HG03378 (cell line): ENCODE measurements at regions not wholly inside any gene's neighbourhood (a gene's known extent, or its start where the extent isn't known, plus 50 kb on each side); places are given as distances from the start of the nearest gene placed in this dataset.
A peak's percentile ranks its signal among the peaks of the same experiment; 100 is the strongest.
"Not testable (repeated sequence)": the region's sequence is repeated elsewhere in the genome, so short reads cannot be mapped to it uniquely, and the experiment has no call there.

Experiments
- ATAC-seq: cut with Tn5 transposase; IDR thresholded peaks from one replicate; pipeline ENCODE4 v1.9.1; 2021; ENCODE audit warnings: mild to moderate bottlenecking, moderate library complexity; ENCODE audit not compliant: unreplicated experiment

GRCh38 chr5:35561396-35561795 is 56.3 kb upstream of the SPEF2 start:
- ATAC-seq, result no peak

GRCh38 chr5:35557748-35558147 is 59.9 kb upstream of the SPEF2 start:
- no peak for ATAC-seq

- no peak for ATAC-seq
Observed at GRCh38 chr5:35557199-35557598, 60.5 kb upstream of the SPEF2 start.

GRCh38 chr5:35554016-35554415 is 63.6 kb upstream of the SPEF2 start:
- no peak for ATAC-seq

GRCh38 chr5:35545190-35545589 is 72.5 kb upstream of the SPEF2 start:
- ATAC-seq, result no peak

GRCh38 chr5:35543408-35543807 is 74.3 kb upstream of the SPEF2 start:
- no peak for ATAC-seq

GRCh38 chr5:35540002-35540401 is 77.7 kb upstream of the SPEF2 start:
- no peak for ATAC-seq

- no peak for ATAC-seq
Observed at GRCh38 chr5:35538198-35538931, 79.3 kb upstream of the SPEF2 start.

GRCh38 chr5:35533156-35533555 is 84.5 kb upstream of the SPEF2 start:
- ATAC-seq, result no peak

- ATAC-seq, result not testable (repeated sequence)
Observed at GRCh38 chr5:35531553-35531952, 86.1 kb upstream of the SPEF2 start.

- peak; percentile 100 for ATAC-seq
Observed at GRCh38 chr5:35518104-35518503, 99.6 kb upstream of the SPEF2 start.

- ATAC-seq, result no peak
Observed at GRCh38 chr5:35516271-35516670, 101.4 kb upstream of the SPEF2 start.

GRCh38 chr5:35513612-35514011 is 104.1 kb upstream of the SPEF2 start:
- ATAC-seq, result no peak

- no peak for ATAC-seq
Observed at GRCh38 chr5:35502206-35502605, 115.5 kb upstream of the SPEF2 start.

GRCh38 chr5:35488791-35489190 is 128.9 kb upstream of the SPEF2 start:
- ATAC-seq, result no peak

- no peak for ATAC-seq
Observed at GRCh38 chr5:35488055-35488454, 129.6 kb upstream of the SPEF2 start.

- ATAC-seq, result no peak
Observed at GRCh38 chr5:35487233-35488025, 130.2 kb upstream of the SPEF2 start.

- ATAC-seq, result no peak
Observed at GRCh38 chr5:35485487-35485886, 132.2 kb upstream of the SPEF2 start.

- peak; percentile 44 for ATAC-seq
Observed at GRCh38 chr5:35484241-35484640, 133.4 kb upstream of the SPEF2 start.

- ATAC-seq, result no peak
Observed at GRCh38 chr5:35483780-35484179, 133.9 kb upstream of the SPEF2 start.

- peak; percentile 33 for ATAC-seq
Observed at GRCh38 chr5:35483191-35483590, 134.5 kb upstream of the SPEF2 start.

- no peak for ATAC-seq
Observed at GRCh38 chr5:35482167-35482755, 135.4 kb upstream of the SPEF2 start.
